SK-N-SH (cell line): ENCODE measurements at regions not wholly inside any gene's neighbourhood (a gene's known extent, or its start where the extent isn't known, plus 50 kb on each side); places are given as distances from the start of the nearest gene placed in this dataset.

Experiments used
- CTCF ChIA-PET: fragments of 300-600, 350-600 bp; formaldehyde crosslinking; extraction: SDS; loops from one replicate; lab custom pipeline; 2021; lab: Yijun Ruan, JAX
- POLR2A ChIA-PET: fragments of 350-600 bp; sonication (Branson Sonifier 250); formaldehyde crosslinking; extraction: SDS; loops from one replicate; lab custom pipeline; 2020; ENCODE audit warnings: antibody characterized with exemption, inconsistent platforms; lab: Yijun Ruan, JAX
- DNase-seq: peaks from one replicate; pipeline ENCODE4 v3.0.0; 2012
- H2AFZ ChIP-seq: fragments of 200-600 bp; sonication (generic); 2 replicates; pipeline ENCODE4 v1.8.1; 2016; ENCODE audit warnings: antibody characterized with exemption, mild to moderate bottlenecking, low read depth
- H3F3A ChIP-seq: fragments of 200-600 bp; sonication (generic); replicated peaks from 2 replicates; pipeline ENCODE3; 2016; ENCODE audit warnings: antibody characterized with exemption, mild to moderate bottlenecking; ENCODE audit not compliant: insufficient read depth
- H3K27ac ChIP-seq, 2 experiments: fragments of 200-500 bp in 1 of 2; fragments of 200-600 bp in 1 of 2; sonication (Bioruptor generic) in 1 of 2; sonication (generic), shearing (Covaris generic) in 1 of 2; 2 replicates each; pipeline versions ENCODE4 v1.5.1 to v1.6.1; 2014 to 2016; ENCODE audit warnings: low read depth in 2 of 2, inconsistent platforms in 1 of 2, low read length in 1 of 2, mild to moderate bottlenecking in 1 of 2, mixed read lengths in 1 of 2
- H3K27me3 ChIP-seq: fragments of 200-600 bp; sonication (generic), shearing (Covaris generic); 2 replicates; pipeline ENCODE4 v1.6.1; 2016; ENCODE audit warnings: mixed run types; ENCODE audit not compliant: insufficient read depth
- H3K36me3 ChIP-seq, 2 experiments: fragments of 200-500 bp in 1 of 2; fragments of 200-600 bp in 1 of 2; sonication (Bioruptor generic) in 1 of 2; sonication (generic) in 1 of 2; replicated peaks in 1 of 2; 2 replicates each; pipeline versions ENCODE3 to v1.5.1; 2014 to 2016; ENCODE audit warnings: low read length in 1 of 2, mild to moderate bottlenecking in 1 of 2; ENCODE audit not compliant: insufficient read depth in 2 of 2, control insufficient read depth in 1 of 2
- H3K4me1 ChIP-seq, 2 experiments: fragments of 200-500 bp in 1 of 2; fragments of 200-600 bp in 1 of 2; sonication (Bioruptor generic) in 1 of 2; sonication (generic), shearing (Covaris generic) in 1 of 2; 2 replicates each; pipeline versions ENCODE4 v1.5.1 to v1.6.1; 2014 to 2016; ENCODE audit warnings: low read depth in 1 of 2, low read length in 1 of 2, mixed run types in 1 of 2; ENCODE audit not compliant: insufficient read depth in 2 of 2, control insufficient read depth in 1 of 2
- H3K4me2 ChIP-seq: fragments of 200-600 bp; sonication (generic), shearing (Covaris generic); 2 replicates; pipeline ENCODE4 v1.6.1; 2017; ENCODE audit warnings: mixed run types
- H3K4me3 ChIP-seq, 2 experiments: fragments of 200-500 bp in 1 of 2; fragments of 200-600 bp in 1 of 2; sonication (Bioruptor generic) in 1 of 2; sonication (generic), shearing (Covaris generic) in 1 of 2; 2 replicates each; pipeline versions ENCODE4 v1.5.1 to v1.8.1; 2014 to 2016; ENCODE audit warnings: low read depth in 2 of 2, inconsistent platforms in 1 of 2, low read length in 1 of 2, mild to moderate bottlenecking in 1 of 2, mixed read lengths in 1 of 2, moderate library complexity in 1 of 2
- H3K79me2 ChIP-seq: fragments of 200-600 bp; sonication (generic); 2 replicates; pipeline ENCODE4 v1.8.1; 2017; ENCODE audit warnings: mild to moderate bottlenecking; ENCODE audit not compliant: insufficient read depth
- H3K9ac ChIP-seq: fragments of 200-600 bp; sonication (generic); 2 replicates; pipeline ENCODE4 v1.6.1; 2017; ENCODE audit warnings: mixed run types
- H3K9me2 ChIP-seq: fragments of 200-600 bp; sonication (generic); 2 replicates; pipeline ENCODE4 v1.6.1; 2017; ENCODE audit warnings: mixed run types
- H3K9me3 ChIP-seq: fragments of 200-600 bp; sonication (generic); 2 replicates; pipeline ENCODE4 v1.6.1; 2017; ENCODE audit warnings: mixed run types, mild to moderate bottlenecking, moderate library complexity
- H4K20me1 ChIP-seq: fragments of 200-600 bp; sonication (generic); 2 replicates; pipeline ENCODE4 v1.6.1; 2017; ENCODE audit warnings: mild to moderate bottlenecking, mixed run types; ENCODE audit not compliant: insufficient read depth
- ELF1 ChIP-seq: IDR thresholded peaks from 2 replicates; pipeline ENCODE4 v1.4.0; 2012
- FOXJ3 ChIP-seq: sonication (generic); formaldehyde crosslinking; IDR thresholded peaks from 2 replicates; pipeline ENCODE4 v1.5.1; 2020; ENCODE audit warnings: mild to moderate bottlenecking, missing genetic modification reagents
- FOXM1 ChIP-seq: IDR thresholded peaks from 2 replicates; pipeline ENCODE4 v1.4.0; 2012; ENCODE audit warnings: low read depth, mild to moderate bottlenecking
- MAX ChIP-seq: IDR thresholded peaks from 2 replicates; pipeline ENCODE4 v1.4.0; 2012; ENCODE audit warnings: low read depth
- NFIC ChIP-seq: IDR thresholded peaks from 2 replicates; pipeline ENCODE4 v1.4.0; 2012; ENCODE audit warnings: borderline replicate concordance
- NRF1 ChIP-seq: IDR thresholded peaks from 2 replicates; pipeline ENCODE4 v1.6.1; 2012; ENCODE audit warnings: low read depth, mild to moderate bottlenecking, low read length
- REST ChIP-seq: IDR thresholded peaks from 2 replicates; pipeline ENCODE4 v1.6.1; 2012; ENCODE audit warnings: mild to moderate bottlenecking, low read depth, low read length, moderate library complexity
- TCF12 ChIP-seq: IDR thresholded peaks from 2 replicates; pipeline ENCODE4 v1.4.0; 2012
- USF1 ChIP-seq: IDR thresholded peaks from 2 replicates; pipeline ENCODE4 v1.4.0; 2012; ENCODE audit warnings: low read depth, borderline replicate concordance
- YY1 ChIP-seq: IDR thresholded peaks from 2 replicates; pipeline ENCODE4 v1.4.0; 2012; ENCODE audit warnings: low read depth, mild to moderate bottlenecking
- WGBS: methylation state at CpG from one replicate; pipeline ENCODE4 v1.1.6; 2017; ENCODE audit warnings: low lambda C conversion rate; 5-methylcytosine and 5-hydroxymethylcytosine counted together

- no peaks in the 10 kb centered on the region; the same call in 1 of the 2 replicates for H3K27me3 ChIP-seq
- POLR2A ChIA-PET, result no interaction called here
Observed at GRCh38 chr19:28605501-28606268, 607.3 kb downstream of the UQCRFS1 start.

More at GRCh38 chr19:28605501-28606268, 607.3 kb downstream of the UQCRFS1 start:
- Histone ChIP-seq H3K9me2 (no peaks in the 10 kb centered on the region), H2AFZ (no peak overlapping the region), H3K9ac (no peak overlapping the region), H3K9me3 (no peaks in the 10 kb centered on the region), H4K20me1 (no peaks in the 10 kb centered on the region), H3K4me3 (no peak overlapping the region), H3F3A (no peaks in the 10 kb centered on the region), H3K36me3 (no peaks in the 10 kb centered on the region), H3K79me2 (no peaks in the 10 kb centered on the region), H3K4me2 (no peak overlapping the region), H3K27ac (no peak overlapping the region), H3K4me1 (no peaks in the 10 kb centered on the region)
- 8% methylated on average over 8 of the region's 8 CpGs for WGBS
- DNase-seq, result no peak
- CTCF ChIA-PET, result no interaction called here
- TF ChIP-seq YY1, result no peak
- no peak for TF ChIP-seq FOXM1
- no peak for TF ChIP-seq NRF1
- TF ChIP-seq USF1, result no peak
- TF ChIP-seq NFIC, result no peak
- TF ChIP-seq MAX, result no peak
- TF ChIP-seq TCF12, result no peak
- no peak for TF ChIP-seq FOXJ3
- no peak for TF ChIP-seq REST
- no peak for TF ChIP-seq ELF1
